ENCODE measurements at regions not wholly inside any gene's neighbourhood (a gene's known extent, or its start where the extent isn't known, plus 50 kb on each side); places are given as distances from the start of the nearest gene placed in this dataset.

- TF ChIP-seq CTCF (IDR thresholded peaks at IDR 0.05; ENCODE audit: insufficient read depth, low read depth, low read length) (no peak), EZH2 (IDR thresholded peaks at IDR 0.05; ENCODE audit: insufficient read depth, low read length) (no peak)
These were observed 99.7 kb upstream of the OTOS start for GRCh38 chr2:240240017-240240734.

Data from astrocyte (in vitro differentiated cells and primary cell).